WTC11 (cell line): ENCODE measurements at regions not wholly inside any gene's neighbourhood (a gene's known extent, or its start where the extent isn't known, plus 50 kb on each side); places are given as distances from the start of the nearest gene placed in this dataset.

Source experiments
- ATAC-seq: fragments of 200-7000 bp; cut with Tn5 transposase; 2 replicates; pipeline ENCODE4 v1.10.0; 2021; ENCODE audit warnings: mild to moderate bottlenecking, moderate library complexity
- CTCF ChIA-PET: fragments of 300-600 bp; sonication (Branson Sonifier 250); formaldehyde crosslinking; loops from one replicate; lab custom pipeline; 2021; ENCODE audit warnings: antibody characterized with exemption; lab: Charles Lee
- POLR2A ChIA-PET: fragments of 350-600 bp; sonication (Branson Sonifier 250); formaldehyde crosslinking; loops from one replicate; lab custom pipeline; 2021; ENCODE audit warnings: antibody characterized with exemption; lab: Charles Lee
- DNase-seq: peaks from one replicate; pipeline ENCODE4 v3.0.0; 2021; ENCODE audit warnings: low spot score
- H3K27ac Mint-ChIP-seq: 2 replicates; pipeline ENCODE4 v1.8.0; 2021; ENCODE audit warnings: mixed read lengths
- H3K27me3 Mint-ChIP-seq: 2 replicates; pipeline ENCODE4 v1.8.0; 2021; ENCODE audit warnings: low read depth, mild to moderate bottlenecking, moderate library complexity, mixed read lengths
- H3K36me3 Mint-ChIP-seq: 2 replicates; pipeline ENCODE4 v1.8.0; 2021; ENCODE audit warnings: mixed read lengths
- H3K4me1 Mint-ChIP-seq: 2 replicates; pipeline ENCODE4 v1.8.0; 2022; ENCODE audit warnings: mixed read lengths
- H3K4me3 Mint-ChIP-seq: 2 replicates; pipeline ENCODE4 v1.8.0; 2021; ENCODE audit warnings: mild to moderate bottlenecking, moderate library complexity, mixed read lengths
- H3K9me3 Mint-ChIP-seq: 2 replicates; pipeline ENCODE4 v1.8.0; 2021; ENCODE audit warnings: mixed read lengths
- ATF2 ChIP-seq: sonication (generic); formaldehyde crosslinking; IDR thresholded peaks from 2 replicates; pipeline ENCODE4 v1.8.1; 2022; ENCODE audit warnings: low read depth, missing genetic modification reagents, borderline replicate concordance
- CREB1 ChIP-seq: sonication (generic); formaldehyde crosslinking; IDR thresholded peaks from 2 replicates; pipeline ENCODE4 v1.8.0; 2023; ENCODE audit warnings: mild to moderate bottlenecking, missing genetic modification reagents
- CREM ChIP-seq: sonication (generic); formaldehyde crosslinking; IDR thresholded peaks from 2 replicates; pipeline ENCODE4 v1.8.1; 2022; ENCODE audit warnings: mild to moderate bottlenecking, missing genetic modification reagents, moderate library complexity
- GABPB1 ChIP-seq: sonication (generic); formaldehyde crosslinking; IDR thresholded peaks from 2 replicates; pipeline ENCODE4 v1.8.1; 2023; ENCODE audit warnings: mild to moderate bottlenecking, missing genetic modification reagents
- GTF2I ChIP-seq: fragments of 250-450 bp; sonication (Bioruptor Pico); conservative IDR thresholded peaks from 2 replicates; pipeline ENCODE4 v1.4.0; 2021; ENCODE audit warnings: mild to moderate bottlenecking
- HMGA2 ChIP-seq: fragments of 250-450 bp; sonication (Bioruptor Pico); IDR thresholded peaks from 2 replicates; pipeline ENCODE4 v1.4.0; 2021; ENCODE audit warnings: mild to moderate bottlenecking, moderate library complexity
- IRF2 ChIP-seq: sonication (generic); formaldehyde crosslinking; IDR thresholded peaks from 2 replicates; pipeline ENCODE4 v1.8.0; 2022; ENCODE audit warnings: low read depth, missing genetic modification reagents, borderline replicate concordance
- KAT7 ChIP-seq: sonication (generic); formaldehyde crosslinking; IDR thresholded peaks from 2 replicates; pipeline ENCODE4 v1.8.1; 2023; ENCODE audit warnings: missing genetic modification reagents, mild to moderate bottlenecking, borderline replicate concordance
- NFE2L1 ChIP-seq: sonication (generic); formaldehyde crosslinking; IDR thresholded peaks from 2 replicates; pipeline ENCODE4 v1.8.1; 2023; ENCODE audit warnings: missing genetic modification reagents
- NR1H2 ChIP-seq: sonication (generic); formaldehyde crosslinking; IDR thresholded peaks from 2 replicates; pipeline ENCODE4 v1.9.0; 2021; ENCODE audit warnings: mild to moderate bottlenecking, moderate library complexity, missing genetic modification reagents
- RORB ChIP-seq: fragments of 250-450 bp; sonication (Bioruptor Pico); IDR thresholded peaks from 2 replicates; pipeline ENCODE4 v1.9.0; 2021; ENCODE audit warnings: mild to moderate bottlenecking
- SP1 ChIP-seq: sonication (generic); formaldehyde crosslinking; conservative IDR thresholded peaks from 2 replicates; pipeline ENCODE4 v1.8.1; 2022; ENCODE audit warnings: missing genetic modification reagents
- USF1 ChIP-seq: sonication (generic); formaldehyde crosslinking; IDR thresholded peaks from 2 replicates; pipeline ENCODE4 v1.8.0; 2022; ENCODE audit warnings: mild to moderate bottlenecking, missing genetic modification reagents
- ZBTB21 ChIP-seq: sonication (generic); formaldehyde crosslinking; IDR thresholded peaks from 2 replicates; pipeline ENCODE4 v1.8.1; 2023; ENCODE audit warnings: mild to moderate bottlenecking, missing genetic modification reagents, borderline replicate concordance
- ZNF138 ChIP-seq: sonication (generic); formaldehyde crosslinking; conservative IDR thresholded peaks from 2 replicates; pipeline ENCODE4 v1.8.1; 2022; ENCODE audit warnings: mild to moderate bottlenecking, moderate library complexity, missing genetic modification reagents
- ZNF232 ChIP-seq: sonication (generic); formaldehyde crosslinking; IDR thresholded peaks from 2 replicates; pipeline ENCODE4 v1.8.0; 2022; ENCODE audit warnings: mild to moderate bottlenecking, missing genetic modification reagents
- ZNF317 ChIP-seq: sonication (generic); formaldehyde crosslinking; IDR thresholded peaks from 2 replicates; pipeline ENCODE4 v1.8.1; 2023; ENCODE audit warnings: low read depth, mild to moderate bottlenecking, moderate library complexity, missing genetic modification reagents, borderline replicate concordance
- ZNF416 ChIP-seq: fragments of 250-450 bp; sonication (Bioruptor Pico); IDR thresholded peaks from 2 replicates; pipeline ENCODE4 v1.9.0; 2021; ENCODE audit warnings: mild to moderate bottlenecking, inconsistent platforms
- TF ChIP-seq, protein P1 (sequence below): sonication (generic); formaldehyde crosslinking; IDR thresholded peaks from 2 replicates; pipeline ENCODE4 v1.8.1; 2022; ENCODE audit warnings: mild to moderate bottlenecking, moderate library complexity, missing genetic modification reagents
- TF ChIP-seq, protein P2 (sequence below): sonication (generic); formaldehyde crosslinking; conservative IDR thresholded peaks from 2 replicates; pipeline ENCODE4 v1.8.1; 2023; ENCODE audit warnings: mild to moderate bottlenecking, low read depth, missing genetic modification reagents, moderate library complexity
- TF ChIP-seq, protein P3 (sequence below): fragments of 250-450 bp; sonication (Bioruptor Pico); IDR thresholded peaks from 2 replicates; pipeline ENCODE4 v1.9.0; 2021; ENCODE audit warnings: mild to moderate bottlenecking
- TF ChIP-seq, protein P4 (sequence below): sonication (generic); formaldehyde crosslinking; IDR thresholded peaks from 2 replicates; pipeline ENCODE4 v1.8.1; 2023; ENCODE audit warnings: mild to moderate bottlenecking, moderate library complexity, missing genetic modification reagents
- TF ChIP-seq, protein P5 (sequence below): sonication (generic); formaldehyde crosslinking; IDR thresholded peaks from 2 replicates; pipeline ENCODE4 v1.8.1; 2022; ENCODE audit warnings: mild to moderate bottlenecking, missing genetic modification reagents, moderate library complexity, borderline replicate concordance

- Mint-ChIP-seq H3K9me3 (0 out of 2 replicates have a peak, but pooled peaks cover 3% of the 10 kb centered on the region), H3K36me3 (no peaks in the 10 kb centered on the region), H3K27me3 (no peaks in the 10 kb centered on the region), H3K4me3 (no peak overlapping the region), H3K27ac (no peak overlapping the region), H3K4me1 (peaks cover 12% of the 10 kb centered on the region)
- no peak for TF ChIP-seq IRF2 (CRISPR knock-in tag)
- TF ChIP-seq USF1 (CRISPR knock-in tag): no peak
- TF ChIP-seq CREM (CRISPR knock-in tag): no peak
- no peak for TF ChIP-seq NR1H2 (CRISPR knock-in tag)
- TF ChIP-seq ZNF232 (CRISPR knock-in tag): no peak
- TF ChIP-seq, protein P1, sequence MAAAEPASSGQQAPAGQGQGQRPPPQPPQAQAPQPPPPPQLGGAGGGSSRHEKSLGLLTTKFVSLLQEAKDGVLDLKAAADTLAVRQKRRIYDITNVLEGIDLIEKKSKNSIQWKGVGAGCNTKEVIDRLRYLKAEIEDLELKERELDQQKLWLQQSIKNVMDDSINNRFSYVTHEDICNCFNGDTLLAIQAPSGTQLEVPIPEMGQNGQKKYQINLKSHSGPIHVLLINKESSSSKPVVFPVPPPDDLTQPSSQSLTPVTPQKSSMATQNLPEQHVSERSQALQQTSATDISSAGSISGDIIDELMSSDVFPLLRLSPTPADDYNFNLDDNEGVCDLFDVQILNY (CRISPR knock-in tag): no peak
- no peak for TF ChIP-seq HMGA2 (CRISPR knock-in tag)
- no peak for TF ChIP-seq ZNF317
- TF ChIP-seq, protein P2, sequence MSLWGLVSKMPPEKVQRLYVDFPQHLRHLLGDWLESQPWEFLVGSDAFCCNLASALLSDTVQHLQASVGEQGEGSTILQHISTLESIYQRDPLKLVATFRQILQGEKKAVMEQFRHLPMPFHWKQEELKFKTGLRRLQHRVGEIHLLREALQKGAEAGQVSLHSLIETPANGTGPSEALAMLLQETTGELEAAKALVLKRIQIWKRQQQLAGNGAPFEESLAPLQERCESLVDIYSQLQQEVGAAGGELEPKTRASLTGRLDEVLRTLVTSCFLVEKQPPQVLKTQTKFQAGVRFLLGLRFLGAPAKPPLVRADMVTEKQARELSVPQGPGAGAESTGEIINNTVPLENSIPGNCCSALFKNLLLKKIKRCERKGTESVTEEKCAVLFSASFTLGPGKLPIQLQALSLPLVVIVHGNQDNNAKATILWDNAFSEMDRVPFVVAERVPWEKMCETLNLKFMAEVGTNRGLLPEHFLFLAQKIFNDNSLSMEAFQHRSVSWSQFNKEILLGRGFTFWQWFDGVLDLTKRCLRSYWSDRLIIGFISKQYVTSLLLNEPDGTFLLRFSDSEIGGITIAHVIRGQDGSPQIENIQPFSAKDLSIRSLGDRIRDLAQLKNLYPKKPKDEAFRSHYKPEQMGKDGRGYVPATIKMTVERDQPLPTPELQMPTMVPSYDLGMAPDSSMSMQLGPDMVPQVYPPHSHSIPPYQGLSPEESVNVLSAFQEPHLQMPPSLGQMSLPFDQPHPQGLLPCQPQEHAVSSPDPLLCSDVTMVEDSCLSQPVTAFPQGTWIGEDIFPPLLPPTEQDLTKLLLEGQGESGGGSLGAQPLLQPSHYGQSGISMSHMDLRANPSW (CRISPR knock-in tag): no peak
- TF ChIP-seq ZBTB21 (CRISPR knock-in tag): no peak
- no peak for TF ChIP-seq ATF2 (CRISPR knock-in tag)
- TF ChIP-seq ZNF416 (CRISPR knock-in tag): no peak
- TF ChIP-seq CREB1: no peak
- TF ChIP-seq SP1 (CRISPR knock-in tag): no peak
- no peak for TF ChIP-seq RORB (CRISPR knock-in tag)
- TF ChIP-seq NFE2L1: no peak
- no peak for TF ChIP-seq ZNF138 (CRISPR knock-in tag)
- no peak for TF ChIP-seq GTF2I (CRISPR knock-in tag)
- TF ChIP-seq KAT7 (CRISPR knock-in tag): no peak
- DNase-seq (no peak), ATAC-seq (no peak)
- ChIA-PET CTCF (interaction anchor here (1.5 kb wide), 2 partner anchors 35 to 366 kb away, joined by 3 read pairs; no protein-coding TSS in a partner anchor), POLR2A (no interaction called here)
These were observed 64.1 kb upstream of the NDUFV2 start for GRCh38 chr18:9038277-9038871.

DNA sequence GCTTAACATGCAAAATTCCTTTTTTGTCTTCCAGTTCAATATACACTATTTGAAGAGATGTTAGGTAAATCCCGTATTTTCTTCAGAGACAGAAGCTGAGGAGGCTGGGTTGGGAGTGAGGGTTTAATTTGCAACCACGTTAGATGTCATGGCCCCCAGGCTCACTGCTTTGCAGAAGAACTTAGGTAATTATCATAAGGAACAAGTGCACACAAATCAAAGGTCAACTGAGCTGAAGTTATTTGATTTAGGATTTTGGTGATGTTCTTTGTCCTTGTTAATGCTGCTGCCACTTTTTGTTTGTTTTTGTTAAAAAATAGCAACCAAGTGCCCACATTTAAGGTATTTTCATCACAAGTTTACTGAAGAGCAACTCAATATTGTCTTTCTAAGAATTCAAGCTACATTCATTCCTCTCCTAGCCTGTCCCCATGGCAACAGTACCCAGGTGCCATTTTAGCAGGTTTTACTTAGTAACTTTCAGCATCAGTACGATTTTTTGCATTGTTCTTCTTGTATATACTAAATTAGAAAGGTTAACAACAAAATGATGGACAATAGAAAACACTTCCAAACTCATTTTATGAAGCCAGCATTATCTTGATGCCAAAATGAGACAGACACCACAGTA lies 62.9 kb upstream of the NDUFV2 start:
- CTCF ChIA-PET: interaction anchor here (1.5 kb wide), 1 partner anchor 34 kb away, joined by 3 read pairs; no protein-coding TSS in a partner anchor
- Mint-ChIP-seq H3K27me3 (no peaks in the 10 kb centered on the region), H3K4me3 (no peak overlapping the region), H3K4me1 (peaks cover 12% of the 10 kb centered on the region), H3K27ac (no peak overlapping the region), H3K36me3 (no peaks in the 10 kb centered on the region), H3K9me3 (0 out of 2 replicates have a peak, but pooled peaks cover 3% of the 10 kb centered on the region)
- POLR2A ChIA-PET: no interaction called here
- DNase-seq: no peak
- no peak for ATAC-seq
- TF ChIP-seq GABPB1: no peak
- TF ChIP-seq, protein P3, sequence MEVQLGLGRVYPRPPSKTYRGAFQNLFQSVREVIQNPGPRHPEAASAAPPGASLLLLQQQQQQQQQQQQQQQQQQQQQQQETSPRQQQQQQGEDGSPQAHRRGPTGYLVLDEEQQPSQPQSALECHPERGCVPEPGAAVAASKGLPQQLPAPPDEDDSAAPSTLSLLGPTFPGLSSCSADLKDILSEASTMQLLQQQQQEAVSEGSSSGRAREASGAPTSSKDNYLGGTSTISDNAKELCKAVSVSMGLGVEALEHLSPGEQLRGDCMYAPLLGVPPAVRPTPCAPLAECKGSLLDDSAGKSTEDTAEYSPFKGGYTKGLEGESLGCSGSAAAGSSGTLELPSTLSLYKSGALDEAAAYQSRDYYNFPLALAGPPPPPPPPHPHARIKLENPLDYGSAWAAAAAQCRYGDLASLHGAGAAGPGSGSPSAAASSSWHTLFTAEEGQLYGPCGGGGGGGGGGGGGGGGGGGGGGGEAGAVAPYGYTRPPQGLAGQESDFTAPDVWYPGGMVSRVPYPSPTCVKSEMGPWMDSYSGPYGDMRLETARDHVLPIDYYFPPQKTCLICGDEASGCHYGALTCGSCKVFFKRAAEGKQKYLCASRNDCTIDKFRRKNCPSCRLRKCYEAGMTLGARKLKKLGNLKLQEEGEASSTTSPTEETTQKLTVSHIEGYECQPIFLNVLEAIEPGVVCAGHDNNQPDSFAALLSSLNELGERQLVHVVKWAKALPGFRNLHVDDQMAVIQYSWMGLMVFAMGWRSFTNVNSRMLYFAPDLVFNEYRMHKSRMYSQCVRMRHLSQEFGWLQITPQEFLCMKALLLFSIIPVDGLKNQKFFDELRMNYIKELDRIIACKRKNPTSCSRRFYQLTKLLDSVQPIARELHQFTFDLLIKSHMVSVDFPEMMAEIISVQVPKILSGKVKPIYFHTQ (CRISPR knock-in tag): no peak
- TF ChIP-seq, protein P1 (CRISPR knock-in tag): no peak
- TF ChIP-seq, protein P4, sequence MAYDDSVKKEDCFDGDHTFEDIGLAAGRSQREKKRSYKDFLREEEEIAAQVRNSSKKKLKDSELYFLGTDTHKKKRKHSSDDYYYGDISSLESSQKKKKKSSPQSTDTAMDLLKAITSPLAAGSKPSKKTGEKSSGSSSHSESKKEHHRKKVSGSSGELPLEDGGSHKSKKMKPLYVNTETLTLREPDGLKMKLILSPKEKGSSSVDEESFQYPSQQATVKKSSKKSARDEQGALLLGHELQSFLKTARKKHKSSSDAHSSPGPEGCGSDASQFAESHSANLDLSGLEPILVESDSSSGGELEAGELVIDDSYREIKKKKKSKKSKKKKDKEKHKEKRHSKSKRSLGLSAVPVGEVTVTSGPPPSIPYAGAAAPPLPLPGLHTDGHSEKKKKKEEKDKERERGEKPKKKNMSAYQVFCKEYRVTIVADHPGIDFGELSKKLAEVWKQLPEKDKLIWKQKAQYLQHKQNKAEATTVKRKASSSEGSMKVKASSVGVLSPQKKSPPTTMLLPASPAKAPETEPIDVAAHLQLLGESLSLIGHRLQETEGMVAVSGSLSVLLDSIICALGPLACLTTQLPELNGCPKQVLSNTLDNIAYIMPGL (CRISPR knock-in tag): no peak
- TF ChIP-seq, protein P5, sequence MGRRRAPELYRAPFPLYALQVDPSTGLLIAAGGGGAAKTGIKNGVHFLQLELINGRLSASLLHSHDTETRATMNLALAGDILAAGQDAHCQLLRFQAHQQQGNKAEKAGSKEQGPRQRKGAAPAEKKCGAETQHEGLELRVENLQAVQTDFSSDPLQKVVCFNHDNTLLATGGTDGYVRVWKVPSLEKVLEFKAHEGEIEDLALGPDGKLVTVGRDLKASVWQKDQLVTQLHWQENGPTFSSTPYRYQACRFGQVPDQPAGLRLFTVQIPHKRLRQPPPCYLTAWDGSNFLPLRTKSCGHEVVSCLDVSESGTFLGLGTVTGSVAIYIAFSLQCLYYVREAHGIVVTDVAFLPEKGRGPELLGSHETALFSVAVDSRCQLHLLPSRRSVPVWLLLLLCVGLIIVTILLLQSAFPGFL (CRISPR knock-in tag): no peak
